ENCODE measurements at regions not wholly inside any gene's neighbourhood (a gene's known extent, or its start where the extent isn't known, plus 50 kb on each side); places are given as distances from the start of the nearest gene placed in this dataset.

DNA sequence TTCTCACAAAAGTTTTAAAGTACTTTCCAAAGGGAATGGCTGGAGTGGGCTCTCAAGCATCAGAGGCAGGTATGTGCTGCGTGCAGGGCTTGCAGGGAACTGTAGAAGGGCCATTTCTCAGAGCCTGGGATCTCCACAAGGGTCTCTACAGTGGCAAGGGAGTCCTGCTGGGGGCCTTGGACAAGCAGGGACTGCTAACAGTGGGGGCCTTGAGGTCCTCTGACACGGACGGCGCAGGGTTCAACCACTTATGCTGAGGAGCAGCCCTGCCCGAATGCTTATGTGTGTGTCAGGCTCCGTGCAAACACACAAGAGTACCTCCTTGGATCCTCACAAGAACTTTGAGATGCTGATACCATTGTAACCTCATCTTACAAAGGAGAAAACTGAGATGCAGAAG lies 342.1 kb upstream of the COBL start:
- H3K27ac ChIP-seq = no peak overlapping the region

GRCh38 chr7:51647931-51648351 lies 331.3 kb upstream of the COBL start:
- Histone ChIP-seq H3K4me2 (no peak overlapping the region), H3K9me3 (replicated peaks in 1 of 11) (no peaks in the 10 kb centered on the region), H3K4me1 (no peaks in the 10 kb centered on the region), H3K27me3 (no peaks in the 10 kb centered on the region), H4K20me1 (no peaks in the 10 kb centered on the region), H3K9ac (no peak overlapping the region), H3K36me3 (no peaks in the 10 kb centered on the region), H3K4me3 (no peak overlapping the region), H3K27ac (no peak overlapping the region)
- no peak for TF ChIP-seq Cebpa-rat (IDR thresholded peaks at IDR 0.05)

More for the DNA sequence above, 342.1 kb upstream of the COBL start:
- Histone ChIP-seq H4K20me1 (no peaks in the 10 kb centered on the region), H3K36me3 (no peaks in the 10 kb centered on the region), H3K4me1 (peaks cover 0 to 9% (median 0%) of the 10 kb centered on the region in 10 experiments; a peak in 5 of 20 replicates), H3K4me2 (no peak overlapping the region), H3K4me3 (no peak overlapping the region), H3K9me3 (replicated peaks in 1 of 11) (no peaks in the 10 kb centered on the region), H3K9ac (no peak overlapping the region), H3K27me3 (no peaks in the 10 kb centered on the region)
- TF ChIP-seq Cebpa-rat (IDR thresholded peaks at IDR 0.05) = no peak

DNA sequence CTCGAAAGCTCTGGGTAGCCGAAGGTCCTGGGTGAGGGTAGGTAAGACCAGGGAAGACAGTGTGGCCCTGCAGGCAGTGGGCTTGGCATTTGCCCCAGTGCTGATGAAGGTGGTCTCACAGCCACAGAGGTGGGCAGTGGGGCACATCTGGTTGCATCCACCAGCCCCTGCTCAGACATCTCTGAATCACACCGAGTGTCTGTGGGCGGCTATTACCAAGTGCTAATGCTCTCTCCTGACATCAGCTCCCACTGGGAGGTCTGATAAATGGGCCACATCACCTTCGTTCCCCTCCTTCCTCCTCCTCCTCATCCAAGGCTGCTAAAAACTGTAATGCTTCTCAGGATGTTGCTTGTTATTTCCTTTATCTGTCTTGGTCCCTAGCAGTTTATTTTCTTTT lies 330.9 kb upstream of the COBL start:
- H3K4me2 ChIP-seq = no peak overlapping the region
- no peaks in the 10 kb centered on the region for H3K4me1 ChIP-seq
- H3K9me3 ChIP-seq (replicated peaks in 1 of 11) = no peaks in the 10 kb centered on the region
- TF ChIP-seq Cebpa-rat (IDR thresholded peaks at IDR 0.05) = no peak
- no peaks in the 10 kb centered on the region for H4K20me1 ChIP-seq
- H3K36me3 ChIP-seq = no peaks in the 10 kb centered on the region
- no peak overlapping the region for H3K9ac ChIP-seq
- H3K27ac ChIP-seq = no peak overlapping the region
- H3K4me3 ChIP-seq = no peak overlapping the region
- no peaks in the 10 kb centered on the region for H3K27me3 ChIP-seq

- Histone ChIP-seq H3K27ac (no peak overlapping the region), H4K20me1 (no peaks in the 10 kb centered on the region), H3K36me3 (no peaks in the 10 kb centered on the region), H3K9ac (no peak overlapping the region), H3K9me3 (replicated peaks in 1 of 11) (no peaks in the 10 kb centered on the region), H3K4me1 (peaks cover 0 to 8% (median 6%) of the 10 kb centered on the region in 10 experiments; a peak in 10 of 20 replicates), H3K4me3 (no peak overlapping the region), H3K27me3 (no peaks in the 10 kb centered on the region), H3K4me2 (no peak overlapping the region)
- TF ChIP-seq Cebpa-rat (IDR thresholded peaks at IDR 0.05) = no peak
Observed at GRCh38 chr7:51645702-51646298, 329.2 kb upstream of the COBL start.

- TF ChIP-seq Cebpa-rat (IDR thresholded peaks at IDR 0.05) = no peak
- Histone ChIP-seq H3K36me3 (no peaks in the 10 kb centered on the region), H3K4me2 (no peak overlapping the region), H3K9me3 (replicated peaks in 1 of 11) (no peaks in the 10 kb centered on the region), H3K4me3 (no peak overlapping the region), H3K4me1 (peaks cover 0 to 13% (median 10%) of the 10 kb centered on the region in 10 experiments; a peak in 10 of 20 replicates), H3K27ac (no peak overlapping the region), H4K20me1 (no peaks in the 10 kb centered on the region), H3K9ac (no peak overlapping the region), H3K27me3 (no peaks in the 10 kb centered on the region)
Observed at GRCh38 chr7:51645255-51645654, 328.6 kb upstream of the COBL start.

- H3K27ac ChIP-seq = no peak overlapping the region
Observed at GRCh38 chr7:51644216-51644615, 327.6 kb upstream of the COBL start.

GRCh38 chr7:51640841-51641240 lies 324.2 kb upstream of the COBL start:
- no peak for TF ChIP-seq Cebpa-rat (IDR thresholded peaks at IDR 0.05)
- H3K27ac ChIP-seq = no peak overlapping the region
- H3K4me1 ChIP-seq = peaks cover 0 to 21% (median 12%) of the 10 kb centered on the region in 10 experiments; a peak in 11 of 20 replicates
- H3K4me3 ChIP-seq = no peak overlapping the region
- H3K9me3 ChIP-seq (replicated peaks in 1 of 11) = no peaks in the 10 kb centered on the region
- H3K27me3 ChIP-seq = no peaks in the 10 kb centered on the region
- no peaks in the 10 kb centered on the region for H3K36me3 ChIP-seq
- H3K9ac ChIP-seq = no peak overlapping the region
- peak overlapping the region in 8 of 11 experiments; percentile 6 to 52 (median 38); a peak in 12 of 22 replicates for H3K4me2 ChIP-seq
- no peaks in the 10 kb centered on the region for H4K20me1 ChIP-seq

More at GRCh38 chr7:51644216-51644615, 327.6 kb upstream of the COBL start:
- Histone ChIP-seq H3K4me1 (peaks cover 0 to 18% (median 11%) of the 10 kb centered on the region in 10 experiments; a peak in 10 of 20 replicates), H3K36me3 (no peaks in the 10 kb centered on the region), H3K4me2 (no peak overlapping the region), H3K27me3 (no peaks in the 10 kb centered on the region), H3K9me3 (replicated peaks in 1 of 11) (no peaks in the 10 kb centered on the region), H4K20me1 (no peaks in the 10 kb centered on the region), H3K9ac (no peak overlapping the region), H3K4me3 (no peak overlapping the region)
- TF ChIP-seq Cebpa-rat (IDR thresholded peaks at IDR 0.05) = no peak

DNA sequence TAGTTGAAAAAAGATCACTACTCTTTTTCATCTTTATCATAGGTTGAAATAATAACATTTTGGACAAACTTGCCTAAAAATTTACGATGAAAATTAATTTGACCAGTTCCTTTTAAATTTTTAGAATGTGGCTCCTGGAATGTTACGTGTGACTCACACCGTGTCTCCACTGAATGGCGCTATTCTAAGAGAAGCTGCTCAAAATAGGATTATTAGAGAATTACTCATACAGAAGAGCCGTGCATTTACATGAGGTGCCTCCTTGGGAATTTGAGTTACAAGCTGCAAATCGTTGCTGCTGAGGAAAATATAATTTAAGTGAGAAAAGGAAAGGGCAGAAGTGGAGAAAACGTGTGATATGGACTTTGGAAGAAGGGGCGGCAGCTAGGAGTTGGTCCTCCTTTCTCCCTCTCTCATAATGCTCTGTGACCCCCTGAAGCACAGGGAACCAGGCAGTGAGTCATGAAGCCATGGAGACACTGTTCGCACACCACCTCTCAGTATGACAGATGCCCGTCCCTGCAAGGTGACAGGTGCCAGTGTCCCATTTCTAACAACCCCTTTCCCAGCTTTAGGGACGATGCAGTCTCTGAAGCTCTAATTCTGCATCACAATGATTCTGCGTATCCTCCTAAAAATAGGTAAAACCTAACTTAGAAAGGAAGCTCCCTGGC lies 323.2 kb upstream of the COBL start:
- H3K4me2 ChIP-seq = peak overlapping the region in 3 of 11 experiments; percentile 35 to 52 (median 51); a peak in 5 of 22 replicates
- no peaks in the 10 kb centered on the region for H4K20me1 ChIP-seq
- H3K27ac ChIP-seq = no peak overlapping the region
- H3K9ac ChIP-seq = no peak overlapping the region
- no peak overlapping the region for H3K4me3 ChIP-seq
- H3K9me3 ChIP-seq (replicated peaks in 1 of 11) = no peaks in the 10 kb centered on the region
- no peaks in the 10 kb centered on the region for H3K27me3 ChIP-seq
- H3K36me3 ChIP-seq = no peaks in the 10 kb centered on the region
- no peak for TF ChIP-seq Cebpa-rat (IDR thresholded peaks at IDR 0.05)
- H3K4me1 ChIP-seq = peaks cover 0 to 31% (median 22%) of the 10 kb centered on the region in 10 experiments; a peak in 14 of 20 replicates

DNA sequence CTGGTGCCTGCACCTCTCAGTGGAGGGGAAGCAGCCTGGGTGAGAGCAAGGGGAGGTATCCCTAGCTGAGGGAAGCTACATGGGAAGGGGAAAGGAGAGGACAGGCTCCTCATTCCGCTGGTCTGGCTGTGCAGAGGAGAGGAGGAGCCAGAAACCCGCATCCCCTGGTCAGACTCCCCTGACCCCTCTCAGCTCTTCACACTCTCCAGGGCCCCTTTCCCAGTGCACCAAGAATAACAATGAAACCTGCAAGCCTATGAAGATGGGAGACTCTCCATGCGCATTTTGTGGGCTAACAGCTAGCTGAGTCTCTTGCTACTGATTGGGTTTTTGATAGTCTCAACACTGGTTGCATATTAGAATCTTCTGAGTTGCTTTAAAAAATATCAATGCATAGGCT lies 319.9 kb upstream of the COBL start:
- no peak for TF ChIP-seq Cebpa-rat (IDR thresholded peaks at IDR 0.05)
- Histone ChIP-seq H3K36me3 (no peaks in the 10 kb centered on the region), H3K4me1 (peaks cover 0 to 32% (median 23%) of the 10 kb centered on the region in 10 experiments; a peak in 14 of 20 replicates), H4K20me1 (no peaks in the 10 kb centered on the region), H3K27ac (no peak overlapping the region), H3K4me2 (no peak overlapping the region), H3K4me3 (no peak overlapping the region), H3K9ac (no peak overlapping the region), H3K27me3 (no peaks in the 10 kb centered on the region), H3K9me3 (replicated peaks in 1 of 11) (no peaks in the 10 kb centered on the region; a peak in 1 of 22 replicates)

All from BLaER1 treated with 17β-estradiol and CSF1 and Interleukin-3, amounts not matched to agents 10 nM and 100 nM (cell line).